ENCODE measurements at regions not wholly inside any gene's neighbourhood (a gene's known extent, or its start where the extent isn't known, plus 50 kb on each side); places are given as distances from the start of the nearest gene placed in this dataset.
"Not testable (repeated sequence)": the region's sequence is repeated elsewhere in the genome, so short reads cannot be mapped to it uniquely, and the experiment has no call there.

GRCh38 chrY:17511984-17512383 lies 368.0 kb downstream of the CDY2B start:
- H3K4me3 ChIP-seq (ENCODE audit: low read length); H4K20me1 ChIP-seq (ENCODE audit: insufficient read depth, low read length); H3K9ac ChIP-seq (ENCODE audit: low read length); H3K4me1 ChIP-seq (ENCODE audit: low read length); H3K27ac ChIP-seq (ENCODE audit: low read length); H3K9me3 ChIP-seq (ENCODE audit: insufficient read depth, low read length); H3K27me3 ChIP-seq (ENCODE audit: low read depth, low read length); H2AFZ ChIP-seq (ENCODE audit: low read depth, low read length); H3K36me3 ChIP-seq (replicated peaks; ENCODE audit: low read depth, low read length); H3K79me2 ChIP-seq (ENCODE audit: low read length); H3K4me2 ChIP-seq (ENCODE audit: low read length): not testable (repeated sequence)

DNA sequence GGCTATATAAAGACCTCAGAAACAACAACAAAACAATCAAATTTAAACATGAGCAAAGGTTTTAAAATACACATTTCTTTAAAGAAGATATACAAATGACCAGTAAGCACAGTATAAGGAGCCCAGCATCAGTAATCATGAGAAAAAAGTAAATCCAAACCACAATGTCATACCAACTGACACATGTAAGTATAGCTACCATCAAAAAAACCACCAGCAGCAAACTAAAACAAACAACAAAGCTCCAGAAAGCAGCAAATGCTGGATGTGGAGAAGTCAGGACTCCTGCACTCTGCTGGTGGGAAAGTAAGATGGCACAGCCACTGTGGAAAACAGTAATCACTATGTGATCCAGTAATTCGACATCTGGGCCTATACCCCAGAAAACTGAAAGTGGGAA lies 368.5 kb downstream of the CDY2B start:
- not testable (repeated sequence) for H3K27me3 ChIP-seq (ENCODE audit: low read depth, low read length); H3K4me2 ChIP-seq (ENCODE audit: low read length); H4K20me1 ChIP-seq (ENCODE audit: insufficient read depth, low read length); H2AFZ ChIP-seq (ENCODE audit: low read depth, low read length); H3K4me3 ChIP-seq (ENCODE audit: low read length); H3K9ac ChIP-seq (ENCODE audit: low read length); H3K27ac ChIP-seq (ENCODE audit: low read length); H3K79me2 ChIP-seq (ENCODE audit: low read length); H3K36me3 ChIP-seq (replicated peaks; ENCODE audit: low read depth, low read length); H3K4me1 ChIP-seq (ENCODE audit: low read length); H3K9me3 ChIP-seq (ENCODE audit: insufficient read depth, low read length)

DNA sequence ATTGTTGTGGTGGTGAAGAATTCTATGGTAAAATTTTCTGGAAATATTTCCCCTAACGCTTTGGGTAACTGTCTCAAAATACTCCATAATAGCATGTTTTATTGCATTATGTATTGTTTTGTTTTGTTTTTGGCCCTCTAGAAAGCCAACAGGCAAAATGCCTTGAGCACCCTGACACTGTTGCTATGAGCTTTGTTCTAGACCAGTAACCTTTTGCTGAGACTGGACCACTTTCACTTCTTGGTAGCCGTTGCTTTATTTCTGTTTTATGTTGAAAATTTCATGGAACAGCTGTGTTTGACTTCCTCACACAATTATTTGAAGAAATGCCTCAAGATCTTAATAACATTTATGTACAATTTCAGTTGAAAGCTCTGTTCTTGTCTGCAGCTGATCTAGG lies 374.2 kb downstream of the CDY2B start:
- not testable (repeated sequence) for H3K4me2 ChIP-seq (ENCODE audit: low read length); H3K9me3 ChIP-seq (ENCODE audit: insufficient read depth, low read length); H3K4me1 ChIP-seq (ENCODE audit: low read length); H3K79me2 ChIP-seq (ENCODE audit: low read length); H3K4me3 ChIP-seq (ENCODE audit: low read length); H2AFZ ChIP-seq (ENCODE audit: low read depth, low read length); H3K9ac ChIP-seq (ENCODE audit: low read length); H3K27ac ChIP-seq (ENCODE audit: low read length); H4K20me1 ChIP-seq (ENCODE audit: insufficient read depth, low read length); H3K27me3 ChIP-seq (ENCODE audit: low read depth, low read length); H3K36me3 ChIP-seq (replicated peaks; ENCODE audit: low read depth, low read length)

- not testable (repeated sequence) for H3K36me3 ChIP-seq (replicated peaks; ENCODE audit: low read depth, low read length); H3K4me1 ChIP-seq (ENCODE audit: low read length); H3K4me3 ChIP-seq (ENCODE audit: low read length); H4K20me1 ChIP-seq (ENCODE audit: insufficient read depth, low read length); H3K9me3 ChIP-seq (ENCODE audit: insufficient read depth, low read length); H3K27me3 ChIP-seq (ENCODE audit: low read depth, low read length); H3K79me2 ChIP-seq (ENCODE audit: low read length); H3K4me2 ChIP-seq (ENCODE audit: low read length); H2AFZ ChIP-seq (ENCODE audit: low read depth, low read length); H3K27ac ChIP-seq (ENCODE audit: low read length); H3K9ac ChIP-seq (ENCODE audit: low read length)
These were observed 395.3 kb downstream of the CDY2B start for GRCh38 chrY:17484763-17485162.

DNA sequence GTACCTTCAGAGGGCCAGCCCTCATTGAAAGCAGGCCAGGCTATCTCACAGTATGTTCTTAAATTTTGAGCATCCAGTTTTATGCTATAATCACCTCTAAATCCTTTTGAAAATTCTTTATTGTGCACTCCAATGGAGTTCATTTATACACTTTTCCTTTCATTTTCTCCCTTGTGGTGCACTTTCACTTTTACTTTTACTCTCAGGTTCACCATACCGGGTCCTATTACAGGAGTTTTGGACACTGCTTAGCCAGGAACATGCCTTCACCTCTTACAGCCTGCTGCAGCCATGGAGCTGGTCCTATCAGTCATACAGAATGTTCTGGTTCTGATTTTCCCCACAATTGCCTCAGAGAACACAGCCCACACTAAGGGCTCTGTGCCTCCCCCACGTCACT lies 395.9 kb downstream of the CDY2B start:
- not testable (repeated sequence) for H3K36me3 ChIP-seq (replicated peaks; ENCODE audit: low read depth, low read length); H3K4me1 ChIP-seq (ENCODE audit: low read length); H3K9me3 ChIP-seq (ENCODE audit: insufficient read depth, low read length); H2AFZ ChIP-seq (ENCODE audit: low read depth, low read length); H3K27ac ChIP-seq (ENCODE audit: low read length); H3K4me3 ChIP-seq (ENCODE audit: low read length); H3K9ac ChIP-seq (ENCODE audit: low read length); H3K79me2 ChIP-seq (ENCODE audit: low read length); H4K20me1 ChIP-seq (ENCODE audit: insufficient read depth, low read length); H3K4me2 ChIP-seq (ENCODE audit: low read length); H3K27me3 ChIP-seq (ENCODE audit: low read depth, low read length)

- H3K4me1 ChIP-seq (ENCODE audit: low read length); H3K4me2 ChIP-seq (ENCODE audit: low read length); H3K9me3 ChIP-seq (ENCODE audit: insufficient read depth, low read length); H3K27me3 ChIP-seq (ENCODE audit: low read depth, low read length); H3K4me3 ChIP-seq (ENCODE audit: low read length); H3K27ac ChIP-seq (ENCODE audit: low read length); H3K9ac ChIP-seq (ENCODE audit: low read length); H3K79me2 ChIP-seq (ENCODE audit: low read length); H4K20me1 ChIP-seq (ENCODE audit: insufficient read depth, low read length); H3K36me3 ChIP-seq (replicated peaks; ENCODE audit: low read depth, low read length); H2AFZ ChIP-seq (ENCODE audit: low read depth, low read length): not testable (repeated sequence)
These were observed 398.5 kb downstream of the CDY2B start for GRCh38 chrY:17481389-17482022.

- H2AFZ ChIP-seq (ENCODE audit: low read depth, low read length); H3K27ac ChIP-seq (ENCODE audit: low read length); H3K9ac ChIP-seq (ENCODE audit: low read length); H3K9me3 ChIP-seq (ENCODE audit: insufficient read depth, low read length); H3K36me3 ChIP-seq (replicated peaks; ENCODE audit: low read depth, low read length); H4K20me1 ChIP-seq (ENCODE audit: insufficient read depth, low read length); H3K4me2 ChIP-seq (ENCODE audit: low read length); H3K27me3 ChIP-seq (ENCODE audit: low read depth, low read length); H3K79me2 ChIP-seq (ENCODE audit: low read length); H3K4me3 ChIP-seq (ENCODE audit: low read length); H3K4me1 ChIP-seq (ENCODE audit: low read length): not testable (repeated sequence)
These were observed 408.0 kb downstream of the CDY2B start for GRCh38 chrY:17472068-17472467.

GRCh38 chrY:17459753-17460152 lies 420.3 kb downstream of the CDY2B start:
- H3K27ac ChIP-seq (ENCODE audit: low read length); H3K4me3 ChIP-seq (ENCODE audit: low read length); H3K36me3 ChIP-seq (replicated peaks; ENCODE audit: low read depth, low read length); H4K20me1 ChIP-seq (ENCODE audit: insufficient read depth, low read length); H3K9me3 ChIP-seq (ENCODE audit: insufficient read depth, low read length); H2AFZ ChIP-seq (ENCODE audit: low read depth, low read length); H3K27me3 ChIP-seq (ENCODE audit: low read depth, low read length); H3K9ac ChIP-seq (ENCODE audit: low read length); H3K79me2 ChIP-seq (ENCODE audit: low read length); H3K4me2 ChIP-seq (ENCODE audit: low read length); H3K4me1 ChIP-seq (ENCODE audit: low read length): not testable (repeated sequence)

Measured in OCI-LY3 (cell line).